CD4-positive, alpha-beta memory T cell (primary cell): ENCODE measurements at regions not wholly inside any gene's neighbourhood (a gene's known extent, or its start where the extent isn't known, plus 50 kb on each side); places are given as distances from the start of the nearest gene placed in this dataset.

Source experiments
- CTCF ChIA-PET: fragments of 350-600 bp; sonication (Branson Sonifier 250); formaldehyde crosslinking; loops from one replicate; lab custom pipeline; 2021; ENCODE audit warnings: inconsistent platforms; ENCODE audit not compliant: partially characterized antibody; lab: Charles Lee
- POLR2A ChIA-PET: fragments of 350-600 bp; sonication (Branson Sonifier 250); formaldehyde crosslinking; loops from one replicate; lab custom pipeline; 2021; ENCODE audit not compliant: partially characterized antibody; lab: Charles Lee
- DNase-seq, 5 donors: peaks; one replicate each; pipeline versions ENCODE4 v3.0.0 to v3.0.0-alpha.2; 2020 to 2022; ENCODE audit warnings: mixed read lengths in 1 of 5
- H3K27ac ChIP-seq: one replicate; pipeline ENCODE4 v1.7.0; 2013; ENCODE audit warnings: low read depth, low read length
- H3K27me3 ChIP-seq: 2 replicates; pipeline ENCODE4 v1.7.0; 2013; ENCODE audit warnings: mild to moderate bottlenecking, low read length, moderate library complexity; ENCODE audit not compliant: insufficient read depth
- H3K36me3 ChIP-seq: 2 replicates; pipeline ENCODE4 v1.7.0; 2013; ENCODE audit warnings: mild to moderate bottlenecking, low read length, moderate library complexity; ENCODE audit not compliant: insufficient read depth
- H3K4me1 ChIP-seq: 2 replicates; pipeline ENCODE4 v1.7.0; 2013; ENCODE audit warnings: mild to moderate bottlenecking, low read length, moderate library complexity; ENCODE audit not compliant: insufficient read depth
- H3K4me3 ChIP-seq, 2 donors: one replicate each; pipeline ENCODE4 v1.7.0; 2013; ENCODE audit warnings: low read length in 2 of 2, mild to moderate bottlenecking in 1 of 2
- H3K9me3 ChIP-seq, 2 donors: one replicate each; pipeline ENCODE4 v1.7.0; 2013; ENCODE audit warnings: low read length in 2 of 2, control low read depth in 1 of 2; ENCODE audit not compliant: control insufficient read depth in 1 of 2
- H3K27ac Mint-ChIP-seq, 7 donors: one replicate each; pipeline ENCODE4 v1.8.0; 2020 to 2021; ENCODE audit warnings: mixed read lengths in 7 of 7, mild to moderate bottlenecking in 6 of 7, inconsistent platforms in 3 of 7, moderate library complexity in 3 of 7
- H3K27me3 Mint-ChIP-seq, 2 donors: one replicate each; pipeline ENCODE4 v1.8.0; 2020 to 2021; ENCODE audit warnings: mixed read lengths in 2 of 2
- H3K36me3 Mint-ChIP-seq, 2 donors: one replicate each; pipeline ENCODE4 v1.8.0; 2020 to 2021; ENCODE audit warnings: mixed read lengths in 2 of 2, inconsistent platforms in 1 of 2, mild to moderate bottlenecking in 1 of 2
- H3K4me1 Mint-ChIP-seq, 4 donors: one replicate each; pipeline ENCODE4 v1.8.0; 2020 to 2021; ENCODE audit warnings: mixed read lengths in 4 of 4, mild to moderate bottlenecking in 1 of 4
- H3K4me3 Mint-ChIP-seq, 8 donors: one replicate each; pipeline ENCODE4 v1.8.0; 2020 to 2021; ENCODE audit warnings: mixed read lengths in 8 of 8, mild to moderate bottlenecking in 7 of 8, moderate library complexity in 6 of 8, inconsistent platforms in 3 of 8
- H3K9me3 Mint-ChIP-seq, 8 donors: one replicate each; pipeline ENCODE4 v1.8.0; 2020 to 2021; ENCODE audit warnings: mixed read lengths in 8 of 8, mild to moderate bottlenecking in 5 of 8, inconsistent platforms in 3 of 8, moderate library complexity in 1 of 8
- intact Hi-C: fragments of 100-400 bp; cut with micrococcal nuclease; formaldehyde crosslinking; loops from one replicate; pipeline ENCODE4 v1.15.1; 2023

- Mint-ChIP-seq H3K27me3 (peaks cover 7 to 16% of the 10 kb centered on the region in 2 donors), H3K9me3 (peaks cover 0 to 2% (median 0%) of the 10 kb centered on the region in 8 donors), H3K27ac (no peak overlapping the region), H3K36me3 (no peaks in the 10 kb centered on the region), H3K4me1 (no peaks in the 10 kb centered on the region), H3K4me3 (no peak overlapping the region)
- DNase-seq: no peak
- CTCF ChIA-PET: no interaction called here
- Histone ChIP-seq H3K9me3 (no peaks in the 10 kb centered on the region), H3K27ac (no peak overlapping the region), H3K27me3 (no peaks in the 10 kb centered on the region), H3K4me1 (no peaks in the 10 kb centered on the region), H3K4me3 (no peak overlapping the region), H3K36me3 (no peaks in the 10 kb centered on the region)
- intact Hi-C loops: no loop called here
- POLR2A ChIA-PET: no interaction called here
Observed at GRCh38 chr13:75101348-75101747, 380.6 kb downstream of the TBC1D4 start.

- Histone ChIP-seq H3K4me3 (no peak overlapping the region), H3K4me1 (no peaks in the 10 kb centered on the region), H3K27ac (no peak overlapping the region), H3K36me3 (no peaks in the 10 kb centered on the region), H3K27me3 (no peaks in the 10 kb centered on the region), H3K9me3 (no peaks in the 10 kb centered on the region)
- CTCF ChIA-PET: no interaction called here
- intact Hi-C loops: no loop called here
- Mint-ChIP-seq H3K36me3 (no peaks in the 10 kb centered on the region), H3K27ac (no peak overlapping the region), H3K9me3 (no peaks in the 10 kb centered on the region), H3K4me1 (peaks cover 0 to 6% (median 3%) of the 10 kb centered on the region in 4 donors), H3K27me3 (peaks cover 2% of the 10 kb centered on the region in 2 donors), H3K4me3 (no peak overlapping the region)
- DNase-seq: no peak
- POLR2A ChIA-PET: no interaction called here
Observed at GRCh38 chr13:75092143-75092542, 389.8 kb downstream of the TBC1D4 start.

- no peak overlapping the region for H3K4me3 ChIP-seq
- intact Hi-C loops: no loop called here
- DNase-seq: no peak
- no peak overlapping the region for H3K27ac ChIP-seq
- H3K4me1 Mint-ChIP-seq: peaks cover 0 to 6% (median 3%) of the 10 kb centered on the region in 4 donors
- no peaks in the 10 kb centered on the region for H3K9me3 ChIP-seq
- H3K27ac Mint-ChIP-seq: no peak overlapping the region
- CTCF ChIA-PET: no interaction called here
- no peaks in the 10 kb centered on the region for H3K36me3 ChIP-seq
- H3K36me3 Mint-ChIP-seq: no peaks in the 10 kb centered on the region
- H3K27me3 ChIP-seq: no peaks in the 10 kb centered on the region
- POLR2A ChIA-PET: no interaction called here
- H3K4me3 Mint-ChIP-seq: peak overlapping the region in 1 of 8 donors; percentile 32
- H3K4me1 ChIP-seq: no peaks in the 10 kb centered on the region
- H3K27me3 Mint-ChIP-seq: peaks cover under 1 to 2% of the 10 kb centered on the region in 2 donors
- no peaks in the 10 kb centered on the region for H3K9me3 Mint-ChIP-seq
Observed at GRCh38 chr13:75091718-75092117, 390.3 kb downstream of the TBC1D4 start.

GRCh38 chr13:75090872-75091615 lies 390.9 kb downstream of the TBC1D4 start:
- Mint-ChIP-seq H3K4me3 (no peak overlapping the region), H3K27me3 (peaks cover 0 to 2% of the 10 kb centered on the region in 2 donors), H3K27ac (no peak overlapping the region), H3K4me1 (peaks cover 0 to 6% (median 3%) of the 10 kb centered on the region in 4 donors), H3K36me3 (no peaks in the 10 kb centered on the region), H3K9me3 (no peaks in the 10 kb centered on the region)
- intact Hi-C loops: no loop called here
- Histone ChIP-seq H3K4me3 (no peak overlapping the region), H3K36me3 (no peaks in the 10 kb centered on the region), H3K9me3 (no peaks in the 10 kb centered on the region), H3K4me1 (no peaks in the 10 kb centered on the region), H3K27me3 (no peaks in the 10 kb centered on the region), H3K27ac (no peak overlapping the region)
- ChIA-PET CTCF (no interaction called here), POLR2A (no interaction called here)
- no peak for DNase-seq

GRCh38 chr13:75088915-75089314 lies 393.1 kb downstream of the TBC1D4 start:
- H3K27ac ChIP-seq: no peak overlapping the region
- H3K4me3 ChIP-seq: no peak overlapping the region
- no peak for DNase-seq
- H3K9me3 Mint-ChIP-seq: no peaks in the 10 kb centered on the region
- no peaks in the 10 kb centered on the region for H3K4me1 ChIP-seq
- H3K27me3 Mint-ChIP-seq: peaks cover 0 to under 1% of the 10 kb centered on the region in 2 donors
- H3K27me3 ChIP-seq: no peaks in the 10 kb centered on the region
- peaks cover 0 to 6% (median 3%) of the 10 kb centered on the region in 4 donors for H3K4me1 Mint-ChIP-seq
- H3K36me3 ChIP-seq: no peaks in the 10 kb centered on the region
- ChIA-PET POLR2A (no interaction called here), CTCF (no interaction called here)
- H3K27ac Mint-ChIP-seq: no peak overlapping the region
- intact Hi-C loops: no loop called here
- H3K36me3 Mint-ChIP-seq: no peaks in the 10 kb centered on the region
- no peaks in the 10 kb centered on the region for H3K9me3 ChIP-seq
- H3K4me3 Mint-ChIP-seq: no peak overlapping the region

- Histone ChIP-seq H3K4me1 (no peaks in the 10 kb centered on the region), H3K27ac (no peak overlapping the region), H3K36me3 (no peaks in the 10 kb centered on the region), H3K27me3 (peaks cover 2% of the 10 kb centered on the region), H3K4me3 (no peak overlapping the region), H3K9me3 (no peaks in the 10 kb centered on the region)
- no peaks in the 10 kb centered on the region for H3K36me3 Mint-ChIP-seq
- DNase-seq: no peak
- POLR2A ChIA-PET: no interaction called here
- no peaks in the 10 kb centered on the region for H3K4me1 Mint-ChIP-seq
- peaks cover 0 to 5% (median 0%) of the 10 kb centered on the region in 8 donors for H3K9me3 Mint-ChIP-seq
- no peak overlapping the region for H3K4me3 Mint-ChIP-seq
- no peak overlapping the region for H3K27ac Mint-ChIP-seq
- H3K27me3 Mint-ChIP-seq: peaks cover 9 to 10% of the 10 kb centered on the region in 2 donors
- CTCF ChIA-PET: no interaction called here
- intact Hi-C loops: no loop called here
Observed at GRCh38 chr13:75079226-75079625, 402.7 kb downstream of the TBC1D4 start.

GRCh38 chr13:75076476-75076875 lies 405.5 kb downstream of the TBC1D4 start:
- intact Hi-C loops: no loop called here
- DNase-seq: no peak
- no peaks in the 10 kb centered on the region for H3K36me3 Mint-ChIP-seq
- peaks cover 3% of the 10 kb centered on the region for H3K27me3 ChIP-seq
- H3K27ac ChIP-seq: no peak overlapping the region
- no peak overlapping the region for H3K4me3 ChIP-seq
- peak overlapping the region in 1 of 7 donors; percentile 6 for H3K27ac Mint-ChIP-seq
- H3K36me3 ChIP-seq: no peaks in the 10 kb centered on the region
- POLR2A ChIA-PET: no interaction called here
- H3K4me1 Mint-ChIP-seq: no peaks in the 10 kb centered on the region
- H3K9me3 Mint-ChIP-seq: peaks cover 0 to 5% (median 0%) of the 10 kb centered on the region in 8 donors
- no peak overlapping the region for H3K4me3 Mint-ChIP-seq
- H3K27me3 Mint-ChIP-seq: peaks cover 5 to 13% of the 10 kb centered on the region in 2 donors
- H3K4me1 ChIP-seq: no peaks in the 10 kb centered on the region
- CTCF ChIA-PET: interaction anchor here (0.5 kb wide), 1 partner anchor 148 kb away, joined by 3 read pairs; no protein-coding TSS in a partner anchor
- H3K9me3 ChIP-seq: no peaks in the 10 kb centered on the region
